ENCODE measurements at regions not wholly inside any gene's neighbourhood (a gene's known extent, or its start where the extent isn't known, plus 50 kb on each side); places are given as distances from the start of the nearest gene placed in this dataset.

GRCh38 chr15:96560246-96560895, 229.9 kb downstream of the NR2F2 start:
- TF ChIP-seq KDM3A (CRISPR knock-in tag; IDR thresholded peaks at IDR 0.05; ENCODE audit: low read depth) = no peak
- TF ChIP-seq NFYB (CRISPR knock-in tag; IDR thresholded peaks at IDR 0.05) = no peak
- TF ChIP-seq, protein P1, sequence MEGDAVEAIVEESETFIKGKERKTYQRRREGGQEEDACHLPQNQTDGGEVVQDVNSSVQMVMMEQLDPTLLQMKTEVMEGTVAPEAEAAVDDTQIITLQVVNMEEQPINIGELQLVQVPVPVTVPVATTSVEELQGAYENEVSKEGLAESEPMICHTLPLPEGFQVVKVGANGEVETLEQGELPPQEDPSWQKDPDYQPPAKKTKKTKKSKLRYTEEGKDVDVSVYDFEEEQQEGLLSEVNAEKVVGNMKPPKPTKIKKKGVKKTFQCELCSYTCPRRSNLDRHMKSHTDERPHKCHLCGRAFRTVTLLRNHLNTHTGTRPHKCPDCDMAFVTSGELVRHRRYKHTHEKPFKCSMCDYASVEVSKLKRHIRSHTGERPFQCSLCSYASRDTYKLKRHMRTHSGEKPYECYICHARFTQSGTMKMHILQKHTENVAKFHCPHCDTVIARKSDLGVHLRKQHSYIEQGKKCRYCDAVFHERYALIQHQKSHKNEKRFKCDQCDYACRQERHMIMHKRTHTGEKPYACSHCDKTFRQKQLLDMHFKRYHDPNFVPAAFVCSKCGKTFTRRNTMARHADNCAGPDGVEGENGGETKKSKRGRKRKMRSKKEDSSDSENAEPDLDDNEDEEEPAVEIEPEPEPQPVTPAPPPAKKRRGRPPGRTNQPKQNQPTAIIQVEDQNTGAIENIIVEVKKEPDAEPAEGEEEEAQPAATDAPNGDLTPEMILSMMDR (CRISPR knock-in tag; IDR thresholded peaks at IDR 0.05) = no peak
- TF ChIP-seq JUND (CRISPR knock-in tag; IDR thresholded peaks at IDR 0.05) = no peak
- no peak for TF ChIP-seq HNF1A (IDR thresholded peaks at IDR 0.05; ENCODE audit: low read depth)
- TF ChIP-seq HNF1A (CRISPR knock-in tag; IDR thresholded peaks at IDR 0.05; ENCODE audit: borderline replicate concordance) = no peak
- TF ChIP-seq ZNF20 (CRISPR knock-in tag; IDR thresholded peaks at IDR 0.05) = no peak
- TF ChIP-seq MED8 (CRISPR knock-in tag; IDR thresholded peaks at IDR 0.05; ENCODE audit: insufficient replicate concordance) = no peak
- no peak for TF ChIP-seq ARID4A (CRISPR knock-in tag; IDR thresholded peaks at IDR 0.05; ENCODE audit: borderline replicate concordance)
- TF ChIP-seq BRCA1 (CRISPR knock-in tag; IDR thresholded peaks at IDR 0.05) = no peak
- TF ChIP-seq, protein P2, sequence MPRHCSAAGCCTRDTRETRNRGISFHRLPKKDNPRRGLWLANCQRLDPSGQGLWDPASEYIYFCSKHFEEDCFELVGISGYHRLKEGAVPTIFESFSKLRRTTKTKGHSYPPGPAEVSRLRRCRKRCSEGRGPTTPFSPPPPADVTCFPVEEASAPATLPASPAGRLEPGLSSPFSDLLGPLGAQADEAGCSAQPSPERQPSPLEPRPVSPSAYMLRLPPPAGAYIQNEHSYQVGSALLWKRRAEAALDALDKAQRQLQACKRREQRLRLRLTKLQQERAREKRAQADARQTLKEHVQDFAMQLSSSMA (CRISPR knock-in tag; IDR thresholded peaks at IDR 0.05) = no peak
- TF ChIP-seq ZNF615 (CRISPR knock-in tag; IDR thresholded peaks at IDR 0.05; ENCODE audit: borderline replicate concordance) = no peak

Measured in HepG2 (cell line).